NB4 (cell line): ENCODE measurements at regions not wholly inside any gene's neighbourhood (a gene's known extent, or its start where the extent isn't known, plus 50 kb on each side); places are given as distances from the start of the nearest gene placed in this dataset.

Experiments used
- DNase-seq: peaks from one replicate; pipeline ENCODE4 v3.0.0; 2010; ENCODE audit warnings: low read depth
- H3K4me3 ChIP-seq: one replicate; pipeline ENCODE4 v1.5.1; 2011; ENCODE audit warnings: mild to moderate bottlenecking, low read depth, low read length, moderate library complexity
- CTCF ChIP-seq: IDR thresholded peaks from one replicate; pipeline ENCODE4 v1.5.1; 2012; ENCODE audit warnings: low read depth, low read length
- MAX ChIP-seq: IDR thresholded peaks from 2 replicates; pipeline ENCODE4 v1.6.1; 2011; ENCODE audit warnings: low read depth, low read length
- MYC ChIP-seq: IDR thresholded peaks from 2 replicates; pipeline ENCODE4 v1.6.1; 2011; ENCODE audit warnings: low read depth, low read length
- POLR2A ChIP-seq: IDR thresholded peaks from 2 replicates; pipeline ENCODE4 v1.6.1; 2011; ENCODE audit warnings: mild to moderate bottlenecking; ENCODE audit not compliant: insufficient read length; ENCODE audit errors: extremely low read depth

GRCh38 chr2:212903413-212903812 is 248.0 kb downstream of the IKZF2 start:
- H3K4me3 ChIP-seq = no peak overlapping the region
- no peak for DNase-seq
- TF ChIP-seq POLR2A (no peak), CTCF (no peak), MYC (no peak), MAX (no peak)

GRCh38 chr2:212902421-212902820 is 249.0 kb downstream of the IKZF2 start:
- TF ChIP-seq CTCF = no peak
- TF ChIP-seq MYC = no peak
- TF ChIP-seq MAX = no peak
- TF ChIP-seq POLR2A = no peak
- H3K4me3 ChIP-seq = no peak overlapping the region
- no peak for DNase-seq

GRCh38 chr2:212901604-212902275 is 249.7 kb downstream of the IKZF2 start:
- TF ChIP-seq POLR2A (no peak), MYC (no peak), MAX (no peak), CTCF (no peak)
- no peak for DNase-seq

GRCh38 chr2:212900715-212901114 is 250.7 kb downstream of the IKZF2 start:
- TF ChIP-seq MYC (no peak), POLR2A (no peak), CTCF (no peak), MAX (no peak)
- DNase-seq = no peak
- no peak overlapping the region for H3K4me3 ChIP-seq

More at GRCh38 chr2:212901604-212902275, 249.7 kb downstream of the IKZF2 start:
- H3K4me3 ChIP-seq = no peak overlapping the region

GRCh38 chr2:212898011-212898410 is 253.4 kb downstream of the IKZF2 start:
- DNase-seq = no peak
- no peak for TF ChIP-seq CTCF
- TF ChIP-seq POLR2A = no peak
- no peak for TF ChIP-seq MYC
- no peak for TF ChIP-seq MAX
- no peak overlapping the region for H3K4me3 ChIP-seq
